A549 (cell line): ENCODE measurements at regions not wholly inside any gene's neighbourhood (a gene's known extent, or its start where the extent isn't known, plus 50 kb on each side); places are given as distances from the start of the nearest gene placed in this dataset.

Experiments
- ATAC-seq, 2 experiments: fragments of 200-7000 bp in 1 of 2; fragments of >200 bp in 1 of 2; cut with Nextera tagmentation in 1 of 2; cut with Tn5 transposase in 1 of 2; 3 replicates each; pipeline versions ENCODE4 v1.8.0 to v1.9.1; 2018 to 2020; ENCODE audit warnings: mild to moderate bottlenecking in 1 of 2, moderate library complexity in 1 of 2
- CTCF ChIA-PET: fragments of 300-600 bp; sonication (Branson Sonifier 250); formaldehyde crosslinking; extraction: SDS; loops from one replicate; lab custom pipeline; 2021; ENCODE audit warnings: antibody characterized with exemption, inconsistent platforms; lab: Yijun Ruan, JAX
- POLR2A ChIA-PET: fragments of 350-600 bp; formaldehyde crosslinking; extraction: SDS; loops from one replicate; lab custom pipeline; 2021; ENCODE audit warnings: antibody characterized with exemption, inconsistent platforms; lab: Yijun Ruan, JAX
- DNase-seq, 2 experiments: peaks; one replicate each; pipeline versions ENCODE4 v3.0.0 to v3.0.0-alpha.2; 2011 to 2016; ENCODE audit warnings: low read depth in 1 of 2, low spot score in 1 of 2
- FAIRE-seq: peaks from 2 replicates; lab custom pipeline; 2011; peaks lifted over from hg19 to GRCh38; lab: Jason Lieb, UNC
- H3K27ac ChIP-seq, 2 experiments: fragments of >200 bp; sonication (Bioruptor Twin); formaldehyde crosslinking; 3 replicates each; pipeline ENCODE4 v1.5.1; 2016 to 2017
- H3K4me1 ChIP-seq: fragments of >200 bp; sonication (Bioruptor Twin); formaldehyde crosslinking; 3 replicates; pipeline ENCODE4 v1.6.1; 2016
- H3K4me2 ChIP-seq: fragments of >200 bp; sonication (Bioruptor Twin); formaldehyde crosslinking; 3 replicates; pipeline ENCODE4 v1.6.1; 2016
- H3K4me3 ChIP-seq: fragments of >200 bp; sonication (Bioruptor Twin); formaldehyde crosslinking; 3 replicates; pipeline ENCODE4 v1.5.1; 2016
- H3K9me3 ChIP-seq: fragments of >200 bp; sonication (Bioruptor Twin); formaldehyde crosslinking; 3 replicates; pipeline ENCODE4 v1.6.1; 2016
- BHLHE40 ChIP-seq: IDR thresholded peaks from 2 replicates; pipeline ENCODE4 v1.6.1; 2012; ENCODE audit warnings: low read depth, low read length, inconsistent platforms
- CHD4 ChIP-seq: fragments of 200-600 bp; sonication (generic); IDR thresholded peaks from 2 replicates; pipeline ENCODE4 v1.6.1; 2016; ENCODE audit warnings: antibody characterized with exemption, mild to moderate bottlenecking, borderline replicate concordance
- EHF ChIP-seq: fragments of 250-450 bp; sonication (Bioruptor Pico); IDR thresholded peaks from 2 replicates; pipeline ENCODE4 v1.5.0; 2020; ENCODE audit warnings: mild to moderate bottlenecking
- EHMT2 ChIP-seq: fragments of 200-600 bp; sonication (generic); IDR thresholded peaks from 2 replicates; pipeline ENCODE4 v1.6.1; 2016; ENCODE audit warnings: antibody characterized with exemption, low read depth, mild to moderate bottlenecking, moderate library complexity
- ESRRA ChIP-seq: fragments of 150-350 bp; IDR thresholded peaks from 2 replicates; pipeline ENCODE4 v1.6.1; 2014; ENCODE audit warnings: mild to moderate bottlenecking, low read length, borderline replicate concordance
- FOSB ChIP-seq: fragments of 250-450 bp; sonication (Bioruptor Pico); IDR thresholded peaks from 2 replicates; pipeline ENCODE4 v1.5.0; 2020; ENCODE audit warnings: mild to moderate bottlenecking, moderate library complexity
- HDAC2 ChIP-seq: fragments of 200-600 bp; sonication (generic); IDR thresholded peaks from 2 replicates; pipeline ENCODE4 v1.6.1; 2016
- HES2 ChIP-seq: fragments of >200 bp; sonication (Bioruptor Twin); formaldehyde crosslinking; IDR thresholded peaks from 2 replicates; pipeline ENCODE4 v1.6.1; 2016
- HOXA7 ChIP-seq: fragments of 250-450 bp; sonication (Bioruptor Pico); IDR thresholded peaks from 2 replicates; pipeline ENCODE4 v1.5.0; 2020; ENCODE audit warnings: mild to moderate bottlenecking, moderate library complexity
- JUN ChIP-seq, 2 experiments: fragments of >200 bp; sonication (Bioruptor Twin); formaldehyde crosslinking; IDR thresholded peaks; 2 replicates in 1 of 2; 3 replicates in 1 of 2; pipeline ENCODE4 v1.6.1; 2016 to 2017
- MYC ChIP-seq: IDR thresholded peaks from 2 replicates; pipeline ENCODE4 v1.6.1; 2012; ENCODE audit warnings: mild to moderate bottlenecking, inconsistent platforms, low read length, improper control_type of control experiment, borderline replicate concordance
- NFE2L2 ChIP-seq: fragments of 150-350 bp; conservative IDR thresholded peaks from 2 replicates; pipeline ENCODE4 v1.6.1; 2014; ENCODE audit warnings: low read length
- NPAS2 ChIP-seq: fragments of 250-450 bp; sonication (Bioruptor Pico); IDR thresholded peaks from 2 replicates; pipeline ENCODE4 v1.8.0; 2022; ENCODE audit warnings: mild to moderate bottlenecking, moderate library complexity, borderline replicate concordance
- NR3C1 ChIP-seq: fragments of >200 bp; sonication (Bioruptor Twin); formaldehyde crosslinking; IDR thresholded peaks from 3 replicates; pipeline ENCODE4 v1.6.1; 2017
- PHF8 ChIP-seq: fragments of 200-600 bp; sonication (generic); IDR thresholded peaks from 2 replicates; pipeline ENCODE4 v1.6.1; 2016; ENCODE audit warnings: low read depth, mild to moderate bottlenecking, antibody characterized with exemption, moderate library complexity, borderline replicate concordance
- RAD21 ChIP-seq, 2 experiments: fragments of >200 bp in 1 of 2; sonication (Bioruptor Twin) in 1 of 2; formaldehyde crosslinking in 1 of 2; IDR thresholded peaks in 1 of 2; conservative IDR thresholded peaks in 1 of 2; 2 replicates in 1 of 2; 3 replicates in 1 of 2; pipeline ENCODE4 v1.6.1; 2012 to 2018; ENCODE audit warnings: inconsistent platforms in 1 of 2
- SMC3 ChIP-seq: fragments of >200 bp; sonication (Bioruptor Twin); formaldehyde crosslinking; IDR thresholded peaks from 3 replicates; pipeline ENCODE4 v1.6.1; 2018; ENCODE audit warnings: inconsistent platforms
- SREBF2 ChIP-seq: fragments of 450-650 bp; IDR thresholded peaks from 2 replicates; pipeline ENCODE4 v1.6.1; 2014; ENCODE audit warnings: mild to moderate bottlenecking, moderate library complexity
- ZC3H11A ChIP-seq: fragments of 450-650 bp; IDR thresholded peaks from 2 replicates; pipeline ENCODE4 v1.6.1; 2014; ENCODE audit warnings: antibody characterized with exemption, mild to moderate bottlenecking
- ZNF302 ChIP-seq: fragments of 250-450 bp; sonication (Bioruptor Pico); IDR thresholded peaks from 2 replicates; pipeline ENCODE4 v1.9.0; 2021; ENCODE audit warnings: inconsistent platforms, mild to moderate bottlenecking, moderate library complexity
- WGBS: methylation state at CpG from one replicate; pipeline ENCODE4 v1.1.6; 2017; ENCODE audit errors: missing lambda C conversion rate; 5-methylcytosine and 5-hydroxymethylcytosine counted together
- TF ChIP-seq, protein P1 (sequence below): fragments of 150-350 bp; IDR thresholded peaks from 2 replicates; pipeline ENCODE4 v1.6.1; 2014; ENCODE audit warnings: low read depth, mild to moderate bottlenecking, low read length
- TF ChIP-seq, protein P2 (sequence below): fragments of 250-450 bp; sonication (Bioruptor Pico); IDR thresholded peaks from 2 replicates; pipeline ENCODE4 v1.5.0; 2020; ENCODE audit warnings: low read depth, mild to moderate bottlenecking, moderate library complexity
- TF ChIP-seq, protein P3 (sequence below): IDR thresholded peaks from 2 replicates; pipeline ENCODE4 v1.6.1; 2012

DNA sequence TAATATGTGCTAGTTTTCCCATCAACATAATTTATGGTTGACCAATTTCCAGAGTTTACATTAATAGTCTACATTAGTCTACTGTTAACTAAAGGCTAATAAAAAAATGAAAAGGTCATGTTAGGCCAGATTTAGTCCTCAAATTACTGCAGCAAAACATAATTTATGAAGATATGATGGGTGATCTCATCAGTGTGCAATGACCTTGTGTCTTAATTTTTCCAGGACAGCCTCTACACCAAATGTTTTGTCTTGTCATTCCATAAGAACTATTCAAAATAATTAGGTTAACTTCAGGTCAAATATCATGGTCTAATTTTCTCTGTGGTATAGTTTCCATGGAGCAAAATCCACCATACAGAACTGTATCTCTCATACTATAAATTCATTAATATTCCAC is 234.2 kb downstream of the COL12A1 start:
- H3K27ac ChIP-seq: no peak overlapping the region
- CTCF ChIA-PET: no interaction called here

DNA sequence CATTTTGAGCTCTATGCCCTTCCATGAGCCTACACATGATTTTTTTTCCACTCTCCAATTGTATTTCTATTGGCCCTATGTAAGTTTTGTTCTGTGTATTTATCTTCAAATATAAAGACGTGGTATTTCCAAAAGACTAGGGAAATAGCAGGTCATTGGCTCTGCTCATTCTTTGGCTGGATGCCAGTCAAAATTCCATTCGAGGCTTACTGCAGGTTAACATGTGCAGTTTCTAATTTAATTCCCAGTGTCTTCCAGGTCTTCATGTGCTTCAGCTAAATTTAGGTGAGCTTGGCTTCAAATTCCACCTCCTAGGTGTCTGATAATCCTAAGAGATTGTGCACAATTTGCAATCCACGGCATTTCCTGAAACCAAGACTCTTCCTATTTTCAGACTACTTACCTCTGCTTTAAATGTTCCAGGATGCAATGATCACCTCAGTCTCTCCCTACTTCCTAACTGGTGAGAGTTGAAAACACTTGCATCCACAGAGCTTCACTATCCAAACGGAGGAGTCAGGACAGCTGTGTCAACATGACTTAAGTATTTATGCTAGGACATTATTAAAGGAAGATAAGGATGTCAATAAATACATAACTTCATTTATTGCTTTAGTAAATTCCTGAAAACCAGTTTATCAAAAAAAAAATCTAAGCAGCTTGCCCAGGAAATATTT is 236.1 kb downstream of the COL12A1 start:
- ChIA-PET POLR2A (no interaction called here), CTCF (no interaction called here)
- H3K4me2 ChIP-seq: no peak overlapping the region

More for the DNA sequence above, 234.2 kb downstream of the COL12A1 start:
- H3K4me1 ChIP-seq: no peaks in the 10 kb centered on the region
- no peak for DNase-seq
- no peaks in the 10 kb centered on the region for H3K9me3 ChIP-seq
- no peak for FAIRE-seq
- no peak for ATAC-seq
- no peak overlapping the region for H3K4me3 ChIP-seq
- POLR2A ChIA-PET: no interaction called here
- TF ChIP-seq SREBF2: no peak
- TF ChIP-seq EHF (CRISPR knock-in tag): no peak
- TF ChIP-seq ZC3H11A: no peak
- TF ChIP-seq FOSB: no peak
- TF ChIP-seq CHD4: no peak
- TF ChIP-seq EHMT2: no peak
- TF ChIP-seq, protein P1, sequence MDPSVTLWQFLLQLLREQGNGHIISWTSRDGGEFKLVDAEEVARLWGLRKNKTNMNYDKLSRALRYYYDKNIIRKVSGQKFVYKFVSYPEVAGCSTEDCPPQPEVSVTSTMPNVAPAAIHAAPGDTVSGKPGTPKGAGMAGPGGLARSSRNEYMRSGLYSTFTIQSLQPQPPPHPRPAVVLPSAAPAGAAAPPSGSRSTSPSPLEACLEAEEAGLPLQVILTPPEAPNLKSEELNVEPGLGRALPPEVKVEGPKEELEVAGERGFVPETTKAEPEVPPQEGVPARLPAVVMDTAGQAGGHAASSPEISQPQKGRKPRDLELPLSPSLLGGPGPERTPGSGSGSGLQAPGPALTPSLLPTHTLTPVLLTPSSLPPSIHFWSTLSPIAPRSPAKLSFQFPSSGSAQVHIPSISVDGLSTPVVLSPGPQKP: no peak
- TF ChIP-seq JUN (IDR thresholded peaks at IDR 0.05): no peak
- no peak for TF ChIP-seq RAD21 (conservative IDR thresholded peaks at IDR 0.05 in 1 of 2, IDR thresholded peaks at IDR 0.05 in 1 of 2)
- TF ChIP-seq, protein P2, sequence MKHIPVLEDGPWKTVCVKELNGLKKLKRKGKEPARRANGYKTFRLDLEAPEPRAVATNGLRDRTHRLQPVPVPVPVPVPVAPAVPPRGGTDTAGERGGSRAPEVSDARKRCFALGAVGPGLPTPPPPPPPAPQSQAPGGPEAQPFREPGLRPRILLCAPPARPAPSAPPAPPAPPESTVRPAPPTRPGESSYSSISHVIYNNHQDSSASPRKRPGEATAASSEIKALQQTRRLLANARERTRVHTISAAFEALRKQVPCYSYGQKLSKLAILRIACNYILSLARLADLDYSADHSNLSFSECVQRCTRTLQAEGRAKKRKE (CRISPR knock-in tag): no peak
- H3K4me2 ChIP-seq: no peak overlapping the region

More for the DNA sequence above, 236.1 kb downstream of the COL12A1 start:
- no peak for TF ChIP-seq BHLHE40
- TF ChIP-seq NPAS2: no peak
- TF ChIP-seq, protein P1: no peak
- TF ChIP-seq HDAC2: no peak
- no peak for TF ChIP-seq NR3C1
- no peak for TF ChIP-seq NFE2L2
- TF ChIP-seq, protein P3, sequence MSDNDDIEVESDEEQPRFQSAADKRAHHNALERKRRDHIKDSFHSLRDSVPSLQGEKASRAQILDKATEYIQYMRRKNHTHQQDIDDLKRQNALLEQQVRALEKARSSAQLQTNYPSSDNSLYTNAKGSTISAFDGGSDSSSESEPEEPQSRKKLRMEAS: no peak
- TF ChIP-seq ZNF302 (CRISPR knock-in tag): no peak
- TF ChIP-seq PHF8: no peak
- TF ChIP-seq ESRRA: no peak
- TF ChIP-seq HES2: no peak
- TF ChIP-seq, protein P2 (CRISPR knock-in tag): no peak
- TF ChIP-seq HOXA7 (CRISPR knock-in tag): no peak
- TF ChIP-seq MYC: no peak
- no peak for TF ChIP-seq SMC3
- Histone ChIP-seq H3K4me1 (no peaks in the 10 kb centered on the region), H3K9me3 (no peaks in the 10 kb centered on the region), H3K27ac (no peak overlapping the region), H3K4me3 (no peak overlapping the region)
- DNase-seq (no peak), ATAC-seq (no peak), FAIRE-seq (no peak)
- 13% methylated on average over 4 of the region's 4 CpGs for WGBS
